Liver (tissue), 7 donors: ENCODE measurements at regions not wholly inside any gene's neighbourhood (a gene's known extent, or its start where the extent isn't known, plus 50 kb on each side); places are given as distances from the start of the nearest gene placed in this dataset.

ENCODE experiments used
- DNase-seq: peaks from one replicate; pipeline ENCODE4 v3.0.0-alpha.2; 2017; ENCODE audit warnings: low spot score
- H3K27ac ChIP-seq, 2 donors: one replicate each; pipeline ENCODE4 v1.7.0; 2013; ENCODE audit warnings: inconsistent platforms in 2 of 2, low read length in 2 of 2, control low read depth in 1 of 2, low read depth in 1 of 2, mild to moderate bottlenecking in 1 of 2
- H3K27me3 ChIP-seq, 4 donors: one replicate each; pipeline versions ENCODE4 v1.6.1 to v1.7.0; 2013; ENCODE audit warnings: low read length in 3 of 4, inconsistent platforms in 1 of 4, mild to moderate bottlenecking in 1 of 4, moderate library complexity in 1 of 4; ENCODE audit not compliant: control insufficient read depth in 4 of 4, insufficient read depth in 4 of 4
- H3K36me3 ChIP-seq, 4 donors: one replicate each; pipeline versions ENCODE4 v1.6.1 to v1.7.0; 2013; ENCODE audit warnings: low read length in 3 of 4, mild to moderate bottlenecking in 3 of 4, low read depth in 1 of 4, moderate library complexity in 1 of 4; ENCODE audit not compliant: control insufficient read depth in 4 of 4, insufficient read depth in 3 of 4
- H3K4me1 ChIP-seq, 4 donors: one replicate each; pipeline versions ENCODE4 v1.6.1 to v1.7.0; 2013; ENCODE audit warnings: low read length in 3 of 4, mild to moderate bottlenecking in 3 of 4, moderate library complexity in 1 of 4; ENCODE audit not compliant: control insufficient read depth in 4 of 4, insufficient read depth in 4 of 4
- H3K4me3 ChIP-seq, 3 donors: one replicate each; pipeline versions ENCODE4 v1.6.1 to v1.7.0; 2013; ENCODE audit warnings: low read length in 3 of 3, control low read depth in 1 of 3, low read depth in 1 of 3, mild to moderate bottlenecking in 1 of 3
- H3K9ac ChIP-seq, 2 donors: one replicate each; pipeline ENCODE4 v1.7.0; 2013; ENCODE audit warnings: low read length in 2 of 2, mild to moderate bottlenecking in 2 of 2, moderate library complexity in 2 of 2, control low read depth in 1 of 2, low read depth in 1 of 2
- H3K9me3 ChIP-seq, 4 donors: one replicate each; pipeline versions ENCODE4 v1.6.1 to v1.7.0; 2013; ENCODE audit warnings: low read length in 3 of 4; ENCODE audit not compliant: control insufficient read depth in 4 of 4
- FOXA1 ChIP-seq: IDR thresholded peaks from 2 replicates; pipeline ENCODE4 v1.6.1; 2016; ENCODE audit warnings: antibody characterized with exemption
- HNF4A ChIP-seq, 2 donors: conservative IDR thresholded peaks; 2 replicates each; pipeline ENCODE4 v1.6.1; 2016; ENCODE audit warnings: antibody characterized with exemption in 2 of 2, mild to moderate bottlenecking in 2 of 2
- HNF4G ChIP-seq: IDR thresholded peaks from 2 replicates; pipeline ENCODE4 v1.6.1; 2016; ENCODE audit warnings: antibody characterized with exemption
- JUND ChIP-seq, 2 donors: IDR thresholded peaks; 2 replicates each; pipeline ENCODE4 v1.6.1; 2016; ENCODE audit warnings: antibody characterized with exemption in 2 of 2
- NR2F2 ChIP-seq: IDR thresholded peaks from 2 replicates; pipeline ENCODE4 v1.6.1; 2016; ENCODE audit warnings: antibody characterized with exemption
- RAD21 ChIP-seq, 2 donors: IDR thresholded peaks; 2 replicates each; pipeline ENCODE4 v1.6.1; 2016; ENCODE audit warnings: antibody characterized with exemption in 2 of 2, mild to moderate bottlenecking in 2 of 2
- WGBS: extraction: QIAGEN DNeasy Blood & Tissue Kit; methylation state at CpG from one replicate; pipeline ENCODE4 v1.1.7; 2013; 5-methylcytosine and 5-hydroxymethylcytosine counted together
- TF ChIP-seq, protein P1 (sequence below): IDR thresholded peaks from 2 replicates; pipeline ENCODE4 v1.6.1; 2016; ENCODE audit warnings: antibody characterized with exemption
- donor health status: healthy.
- donor health status: healthy.
- donor health status: healthy.
- donor health status: healthy.

DNA sequence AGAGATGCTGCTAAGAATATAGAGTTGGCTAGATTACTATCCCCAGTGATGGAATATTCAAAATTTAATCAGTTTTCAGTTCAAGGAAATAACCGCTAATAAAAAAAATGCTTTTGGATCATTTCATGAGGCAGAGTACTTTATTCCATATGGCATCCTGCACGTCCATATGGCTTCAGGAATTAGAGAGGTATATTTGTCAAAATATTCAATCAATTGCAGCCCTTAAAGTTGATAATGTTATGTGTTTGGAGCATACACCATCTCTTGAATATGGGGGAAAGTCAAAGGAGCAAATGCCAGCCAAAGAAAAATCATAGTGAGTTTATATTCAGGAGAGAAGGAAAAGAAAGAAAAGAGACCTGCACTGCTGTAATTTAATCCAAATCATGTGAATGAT is 266.4 kb downstream of the TMEM182 start:
- no peak for DNase-seq
- Histone ChIP-seq H3K9ac (no peak overlapping the region), H3K36me3 (no peaks in the 10 kb centered on the region), H3K4me3 (no peak overlapping the region), H3K4me1 (no peaks in the 10 kb centered on the region), H3K27ac (no peak overlapping the region), H3K9me3 (no peaks in the 10 kb centered on the region), H3K27me3 (no peaks in the 10 kb centered on the region)
- no peak for TF ChIP-seq NR2F2
- TF ChIP-seq JUND (IDR thresholded peaks at IDR 0.05): no peak
- TF ChIP-seq, protein P1, sequence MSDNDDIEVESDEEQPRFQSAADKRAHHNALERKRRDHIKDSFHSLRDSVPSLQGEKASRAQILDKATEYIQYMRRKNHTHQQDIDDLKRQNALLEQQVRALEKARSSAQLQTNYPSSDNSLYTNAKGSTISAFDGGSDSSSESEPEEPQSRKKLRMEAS: no peak
- TF ChIP-seq FOXA1: no peak
- no peak for TF ChIP-seq HNF4G
- no peak for TF ChIP-seq HNF4A (conservative IDR thresholded peaks at IDR 0.05)
- TF ChIP-seq RAD21 (IDR thresholded peaks at IDR 0.05): no peak
- WGBS: 65% methylated on average over 2 of the region's 2 CpGs
